Dermis blood vessel endothelial cell (primary cell): ENCODE measurements at regions not wholly inside any gene's neighbourhood (a gene's known extent, or its start where the extent isn't known, plus 50 kb on each side); places are given as distances from the start of the nearest gene placed in this dataset.

Experiments used
- DNase-seq: peaks from one replicate; pipeline ENCODE4 v3.0.0; 2010

DNA sequence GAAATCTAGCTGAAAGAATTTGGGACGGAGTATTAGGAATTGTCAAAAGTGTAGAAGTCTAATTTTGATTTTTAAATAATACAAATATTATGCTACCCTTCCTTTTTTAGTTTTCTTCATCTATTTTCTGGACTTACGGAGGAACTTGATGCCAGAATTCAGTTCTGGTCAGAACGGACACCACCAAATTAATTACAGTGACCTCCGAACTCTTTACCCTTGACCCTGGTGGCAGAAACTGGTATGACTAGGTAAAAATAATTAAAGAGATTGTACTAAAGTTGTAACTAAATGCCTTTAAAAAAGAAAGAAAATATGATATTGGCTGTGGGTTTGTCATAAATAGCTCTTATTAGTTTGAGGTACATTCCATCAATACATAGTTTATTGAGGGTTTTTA, 751.1 kb upstream of the MAP3K7 start:
- DNase-seq = no peak

DNA sequence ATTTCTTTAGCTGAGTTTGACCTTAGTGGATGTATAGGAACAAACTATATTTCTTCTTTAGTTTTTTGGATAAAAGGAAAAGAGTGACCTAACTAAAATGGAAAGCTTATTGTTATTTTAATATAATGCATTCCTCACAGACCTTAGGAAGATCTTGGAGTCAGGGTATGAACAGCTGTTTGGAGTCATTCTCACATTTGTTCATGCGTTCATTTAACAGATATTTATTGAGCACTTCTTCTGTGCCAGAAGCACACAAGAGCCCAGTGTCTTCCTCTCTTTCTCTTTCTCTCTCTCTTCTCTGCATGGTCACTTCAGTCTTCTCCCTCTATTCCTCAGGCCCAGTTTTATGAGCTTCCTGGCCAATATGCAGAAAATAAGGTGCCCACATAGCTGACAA, 744.0 kb upstream of the MAP3K7 start:
- no peak for DNase-seq

DNA sequence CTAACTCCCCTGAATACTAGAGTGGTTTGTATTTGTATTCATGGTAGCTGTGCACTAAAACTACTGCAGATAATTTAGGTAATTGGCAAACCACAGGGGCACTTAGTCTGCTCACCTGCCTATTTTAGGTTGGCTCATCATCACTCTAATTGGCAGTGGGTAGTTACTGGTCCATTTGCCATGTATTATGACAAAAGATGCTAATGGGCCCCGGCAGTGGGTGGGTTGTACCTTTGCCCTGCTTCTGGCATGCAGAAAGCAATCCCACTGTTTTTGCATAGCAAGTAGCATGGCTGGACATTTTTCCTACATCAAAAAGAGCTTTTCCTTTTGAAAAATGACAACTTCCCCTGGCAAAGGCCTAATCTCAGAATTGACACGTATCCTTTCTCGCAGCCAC, 741.4 kb upstream of the MAP3K7 start:
- DNase-seq = no peak

DNA sequence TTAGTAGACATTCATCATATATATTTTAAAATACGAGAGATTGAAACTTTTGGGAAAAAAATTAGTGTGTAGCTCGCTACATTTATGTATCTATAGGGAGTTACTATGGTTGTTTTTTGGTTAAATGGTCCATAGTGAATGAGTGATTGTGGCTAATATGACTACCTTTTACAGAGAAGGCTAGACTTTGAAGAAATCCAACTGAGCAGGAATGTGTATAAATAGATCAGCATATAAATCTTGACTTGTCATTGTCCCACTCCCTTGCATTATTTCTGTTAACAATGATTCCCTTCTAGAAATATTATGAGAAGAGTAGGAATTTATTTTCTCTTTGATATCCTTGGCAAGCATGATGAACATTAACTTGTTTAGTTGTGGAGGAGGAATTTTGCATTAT, 737.8 kb upstream of the MAP3K7 start:
- no peak for DNase-seq

DNA sequence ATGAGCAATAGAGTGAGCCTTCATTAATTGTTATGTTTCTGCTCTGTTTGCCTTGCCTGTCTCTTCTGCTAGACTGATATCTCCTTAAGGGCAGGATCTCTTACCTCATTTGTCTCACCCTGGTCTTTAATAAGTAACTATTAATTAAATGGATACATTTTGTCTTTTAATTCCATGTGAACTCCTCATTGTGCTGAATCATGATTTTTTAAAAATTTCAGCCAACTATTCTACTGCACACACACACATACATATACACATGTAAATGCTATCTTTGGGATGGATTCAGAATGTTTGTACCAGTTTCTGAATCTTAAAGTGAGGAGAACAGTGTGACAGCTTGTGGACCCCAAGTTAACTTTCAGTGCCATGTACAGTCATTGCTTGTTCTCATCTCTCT, 731.1 kb upstream of the MAP3K7 start:
- DNase-seq = no peak

DNA sequence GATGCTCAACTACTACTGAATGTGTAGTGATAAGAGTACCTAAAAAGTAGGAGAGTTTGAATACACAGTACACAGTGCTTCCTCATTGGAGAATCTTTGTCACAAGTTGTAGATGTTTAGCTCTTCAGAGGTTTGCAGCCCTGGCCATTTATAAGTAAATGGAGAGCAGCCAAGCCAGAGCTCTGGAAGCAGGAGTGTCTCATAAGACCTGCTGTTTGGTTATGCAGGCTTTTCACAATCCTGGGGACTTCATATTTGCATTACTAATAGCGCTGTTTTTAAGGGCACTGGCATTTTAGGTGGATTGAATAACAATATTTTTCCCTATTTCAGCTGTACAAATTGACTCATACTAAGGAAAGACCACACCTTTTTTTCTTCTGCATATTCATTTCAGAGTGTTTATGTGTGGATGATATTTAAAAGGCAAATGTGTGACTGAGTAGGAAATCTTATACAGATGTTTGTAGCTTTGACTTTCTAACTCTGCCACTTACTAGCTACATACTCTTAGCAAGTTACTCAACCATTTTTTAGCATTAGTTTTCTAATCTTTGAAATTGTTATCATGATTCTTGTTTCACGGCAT, 730.5 kb upstream of the MAP3K7 start:
- DNase-seq = no peak

DNA sequence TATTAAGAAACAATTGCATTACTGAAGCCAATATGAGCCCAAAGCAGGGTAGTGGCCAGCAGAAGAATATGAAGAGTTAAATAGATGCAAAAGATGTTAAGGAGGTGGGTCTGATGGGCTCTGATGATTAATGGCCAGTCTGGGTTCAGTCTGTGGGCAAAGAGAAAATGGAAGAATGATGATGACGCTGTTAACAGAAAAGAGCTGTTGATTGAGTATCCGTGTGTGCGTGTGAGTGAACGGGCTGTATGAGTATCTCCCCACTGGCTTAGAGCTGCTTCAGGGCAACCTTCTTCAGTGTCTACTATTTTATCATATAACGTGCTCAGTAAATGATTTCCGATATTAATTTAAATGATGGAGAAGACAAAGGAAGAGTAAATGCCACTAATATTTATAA, 723.3 kb upstream of the MAP3K7 start:
- no peak for DNase-seq

DNA sequence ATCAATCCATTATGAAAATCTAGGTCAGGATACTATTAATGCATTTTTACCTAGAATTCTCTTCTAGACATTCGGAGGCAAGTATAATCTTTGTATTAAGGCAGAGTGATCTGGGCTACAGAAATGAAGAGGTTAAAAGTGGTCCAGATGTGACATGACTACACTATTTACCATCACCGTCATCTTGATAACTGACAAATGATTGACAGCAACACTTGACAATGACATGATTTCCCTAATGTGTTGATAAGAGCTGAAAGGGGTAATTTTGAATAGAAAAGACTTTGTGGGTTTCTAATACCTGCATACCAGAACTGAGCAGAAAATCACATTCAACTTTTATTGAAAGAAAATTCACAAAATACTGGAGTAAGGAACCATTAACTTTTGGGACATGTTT, 718.9 kb upstream of the MAP3K7 start:
- no peak for DNase-seq

DNA sequence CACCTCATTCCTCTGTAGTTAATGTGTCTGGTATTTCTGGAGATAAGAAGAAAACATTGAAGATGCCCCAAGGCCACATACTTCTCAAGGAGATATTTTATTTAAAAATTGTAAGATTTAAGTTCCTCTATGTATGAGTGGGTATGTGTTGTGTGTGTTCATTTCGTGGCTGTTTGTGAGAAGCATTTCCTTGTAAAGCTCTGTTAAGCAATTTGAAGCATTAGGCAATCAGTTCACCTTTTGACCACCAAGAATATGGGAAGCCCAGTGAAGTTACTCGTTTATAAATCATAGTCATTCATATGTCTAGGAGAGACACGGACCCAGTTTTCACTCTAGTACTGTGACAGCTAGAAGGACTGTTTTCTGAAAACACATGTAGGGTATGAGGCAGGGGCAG, 717.6 kb upstream of the MAP3K7 start:
- no peak for DNase-seq

DNA sequence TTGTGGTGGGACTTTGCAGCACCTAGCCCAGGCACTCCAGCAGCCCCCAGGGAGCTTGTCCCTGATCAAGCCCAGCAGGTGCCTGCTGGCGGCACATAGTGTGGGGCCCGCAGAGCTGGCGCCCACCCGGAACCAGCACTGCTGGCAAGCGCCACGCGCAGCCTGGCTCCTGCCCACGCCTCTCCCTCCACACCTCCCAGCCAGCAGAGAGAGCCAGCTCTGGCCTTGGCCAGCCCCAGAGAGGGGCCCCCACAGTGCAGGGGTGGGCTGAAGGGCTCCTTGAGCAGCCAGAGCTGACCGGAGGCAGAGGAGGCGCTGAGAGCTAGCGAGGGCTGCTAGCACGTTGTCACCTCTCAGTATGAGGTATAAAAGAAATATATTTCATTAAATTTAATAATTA, 716.5 kb upstream of the MAP3K7 start:
- no peak for DNase-seq

DNA sequence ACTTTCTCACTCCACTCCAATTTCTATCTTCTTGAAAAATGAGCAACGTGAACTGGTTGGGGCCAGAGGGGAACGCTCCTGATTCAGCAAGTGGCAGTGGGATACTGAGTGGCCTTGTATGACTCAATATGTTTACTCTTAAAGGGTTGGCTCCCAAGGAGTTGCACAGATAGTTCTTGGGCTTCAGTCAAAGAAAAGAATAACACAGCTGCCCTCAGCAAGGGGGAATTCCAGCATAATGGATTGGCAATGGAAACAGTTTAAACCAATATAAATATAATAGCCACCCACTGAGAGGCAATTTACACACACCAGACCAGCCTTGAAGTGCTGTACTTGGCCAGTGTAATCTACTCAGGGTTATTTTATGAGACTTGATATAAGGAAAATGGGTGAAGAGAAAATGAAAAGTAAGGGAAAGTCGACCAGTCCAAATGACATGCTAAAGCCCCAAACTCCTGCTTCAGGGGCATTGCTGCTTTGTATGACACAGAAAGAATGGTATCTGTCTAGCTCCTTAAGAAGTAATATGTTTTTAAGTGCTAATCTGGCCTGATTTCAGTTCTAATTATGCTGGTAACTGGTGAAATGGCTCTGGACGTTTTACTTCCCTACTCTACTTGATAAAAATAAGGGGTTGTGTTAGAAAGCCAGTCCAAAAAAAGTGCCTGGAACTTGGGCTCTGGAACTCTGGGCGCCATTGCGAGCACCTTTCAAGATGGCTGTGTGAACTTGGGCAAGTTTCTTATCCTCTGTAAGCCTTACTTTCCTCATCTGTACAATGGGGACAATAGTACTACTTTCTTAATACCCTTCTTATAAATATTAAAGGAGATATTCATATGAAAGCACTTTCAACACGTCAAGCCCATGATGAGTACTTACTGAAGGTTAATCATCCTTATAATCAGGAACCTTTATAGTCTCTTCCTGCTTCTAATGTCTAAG, 712.9 kb upstream of the MAP3K7 start:
- no peak for DNase-seq

DNA sequence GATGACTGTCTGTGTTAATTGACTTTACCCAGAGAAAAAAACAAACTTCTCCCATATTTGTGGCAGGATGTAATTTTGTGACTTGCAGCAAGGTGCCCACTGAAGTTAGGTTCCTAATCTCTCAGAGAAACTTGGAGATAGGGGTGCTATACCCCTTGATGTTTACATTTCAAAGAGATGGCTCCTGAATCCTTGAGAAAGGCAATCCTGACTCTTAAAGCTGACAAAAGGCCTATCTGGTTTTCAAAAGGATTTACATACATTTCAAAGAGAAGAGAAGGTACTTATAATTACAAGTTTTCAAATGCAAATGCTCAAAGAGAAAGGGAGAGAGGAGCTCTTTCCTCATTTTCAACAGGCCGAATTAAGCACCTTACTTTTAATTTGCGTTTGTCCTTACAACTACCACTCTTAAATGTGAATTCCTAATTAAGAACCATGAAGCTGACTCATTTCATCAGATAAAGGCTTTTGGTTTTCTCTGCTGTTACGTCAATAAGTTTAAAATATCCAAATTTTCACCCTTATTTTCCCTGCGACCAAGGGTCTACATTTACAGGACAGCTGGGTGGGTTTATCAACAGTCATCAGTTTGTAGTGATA, 711.8 kb upstream of the MAP3K7 start:
- no peak for DNase-seq

DNA sequence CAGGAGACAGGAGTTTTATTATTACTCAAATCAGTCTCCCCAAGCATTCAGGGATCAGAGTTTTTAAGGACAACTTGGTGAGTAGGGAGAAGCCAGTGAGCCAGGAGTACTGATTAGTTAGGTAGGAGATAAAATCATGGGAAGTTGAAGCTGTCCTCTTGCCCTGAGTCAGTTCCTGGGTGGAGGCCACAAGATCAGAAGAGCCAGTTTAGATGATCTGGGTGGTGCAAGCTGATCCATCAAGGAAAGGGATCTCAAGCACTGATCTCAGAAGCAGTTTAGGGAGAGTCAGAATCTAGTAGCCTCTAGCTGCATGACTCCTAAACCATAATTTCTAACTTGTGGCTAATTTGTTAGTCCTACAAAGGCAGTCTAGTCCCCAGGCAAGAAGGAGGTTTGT, 706.5 kb upstream of the MAP3K7 start:
- DNase-seq = no peak

DNA sequence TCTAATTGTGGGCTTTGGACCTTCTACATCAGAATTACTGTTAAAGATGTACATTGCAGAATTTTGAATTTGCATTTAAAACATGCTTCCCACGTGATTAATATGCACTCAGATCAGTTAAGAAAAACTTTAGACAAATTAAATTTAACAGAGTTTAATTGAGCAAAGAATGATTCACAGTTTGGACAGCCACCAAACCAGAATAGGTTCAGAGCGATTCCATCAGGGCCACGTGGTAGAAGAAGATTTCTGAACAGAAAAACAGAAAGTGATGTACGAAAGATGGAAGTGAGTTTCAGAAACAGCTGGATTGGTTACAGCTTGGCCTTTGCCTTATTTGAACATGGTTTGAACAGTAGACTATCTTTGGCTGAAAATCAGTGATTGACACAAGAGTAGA, 704.2 kb upstream of the MAP3K7 start:
- no peak for DNase-seq

DNA sequence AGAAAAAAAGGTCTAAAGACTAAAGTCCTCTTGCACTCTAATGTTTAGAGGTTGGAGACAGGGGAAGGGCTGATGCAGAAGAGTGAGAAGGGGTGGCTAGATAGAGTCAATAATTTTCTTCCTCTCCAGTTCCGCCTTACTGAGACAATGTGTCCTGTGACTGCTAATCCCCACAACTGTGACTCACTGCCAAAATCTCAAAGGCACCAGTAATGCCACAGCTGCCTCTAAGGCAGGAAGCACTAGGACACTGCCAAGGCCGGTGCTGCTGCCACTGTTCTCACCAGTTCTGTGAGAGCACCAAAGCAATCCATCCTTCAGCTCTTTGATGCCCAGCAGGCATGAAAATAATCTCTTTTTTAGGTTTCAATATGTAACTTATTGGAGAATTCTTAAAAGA, 701.9 kb upstream of the MAP3K7 start:
- no peak for DNase-seq

DNA sequence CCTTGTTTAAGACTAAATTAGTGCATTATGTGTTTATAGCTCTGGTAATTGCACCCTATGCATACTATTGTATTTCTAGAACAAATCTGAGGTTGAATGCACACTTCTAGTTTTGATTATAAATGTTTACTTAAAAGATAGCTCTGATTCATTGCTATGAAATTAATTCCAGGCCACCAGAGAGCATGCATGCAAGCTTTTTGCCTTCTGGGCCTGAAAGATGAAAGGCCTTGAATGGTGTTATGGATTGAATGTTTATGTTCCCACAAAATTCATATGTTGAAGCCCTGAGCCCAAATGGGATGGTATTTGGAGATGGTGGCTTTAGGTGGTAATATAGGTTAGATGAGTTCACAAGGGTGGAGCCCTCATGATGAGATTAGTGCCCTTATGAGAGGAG, 695.0 kb upstream of the MAP3K7 start:
- DNase-seq = no peak

DNA sequence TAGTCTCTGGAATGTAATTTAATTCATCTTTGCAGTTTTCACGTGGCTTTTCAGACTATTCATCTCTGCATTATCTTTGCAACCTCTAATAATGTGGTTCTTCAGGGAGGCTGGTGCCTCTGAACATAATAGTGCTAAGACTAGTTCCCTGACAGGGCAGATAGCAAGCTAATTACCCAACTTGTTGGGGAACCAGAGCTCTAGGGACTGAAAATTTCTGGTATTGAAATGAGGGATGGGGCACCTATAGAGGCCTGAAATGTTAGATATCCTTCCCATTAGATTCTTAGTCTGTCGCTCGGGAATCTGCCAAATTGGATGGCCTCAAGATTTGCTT, 693.6 kb upstream of the MAP3K7 start:
- DNase-seq = no peak

DNA sequence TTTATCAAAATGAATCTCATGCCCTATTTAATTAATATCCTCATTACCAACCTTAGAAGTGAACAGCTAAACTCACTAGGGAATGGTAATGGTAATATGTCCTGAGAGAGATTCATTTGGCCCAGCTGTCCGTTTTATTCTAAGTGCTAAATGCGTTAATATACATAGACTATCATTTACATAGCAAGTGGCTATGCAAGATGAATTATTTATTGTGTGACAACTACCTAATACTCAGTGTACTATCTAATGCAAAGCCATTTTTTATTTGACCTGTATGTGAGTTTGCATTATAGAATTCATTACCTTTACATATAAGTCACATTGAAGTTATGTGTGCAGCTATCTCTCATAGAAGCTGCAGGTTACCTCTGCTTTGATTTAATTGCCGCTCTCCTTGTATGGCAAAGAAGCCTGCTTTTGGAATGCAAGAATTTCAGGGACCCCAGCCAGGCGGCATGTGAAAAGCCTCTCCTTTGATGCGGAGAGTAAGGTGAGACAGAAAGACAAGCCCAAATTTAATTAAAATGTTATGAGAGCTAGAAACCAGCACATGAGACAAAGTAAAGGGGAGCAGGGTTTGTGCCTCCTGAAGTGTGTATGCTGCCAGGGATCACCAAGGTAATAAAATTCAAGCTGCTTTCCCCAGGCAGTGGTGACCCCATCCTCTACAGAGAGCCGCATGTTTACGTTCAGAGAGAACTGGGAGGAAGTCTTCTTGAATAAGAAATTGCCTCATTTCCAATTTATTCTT, 693.0 kb upstream of the MAP3K7 start:
- no peak for DNase-seq

DNA sequence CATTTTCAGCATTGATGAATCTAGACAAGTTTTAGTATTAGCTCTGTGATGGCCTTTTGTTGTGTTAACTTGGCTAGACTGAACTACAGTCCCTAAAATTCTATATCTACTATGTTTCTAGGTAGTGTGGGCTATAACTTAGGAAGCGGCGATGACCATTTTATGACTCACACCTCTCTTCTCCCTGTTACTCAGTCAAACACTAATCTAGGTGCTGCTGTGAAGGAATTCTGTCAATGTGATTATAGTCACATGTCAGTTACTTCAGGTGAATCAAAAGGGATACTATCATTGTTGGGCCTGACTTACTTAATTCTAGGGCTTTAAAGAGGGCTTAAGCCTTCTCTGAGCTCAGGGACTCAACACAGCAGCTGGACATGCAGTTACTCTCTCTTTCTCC, 691.5 kb upstream of the MAP3K7 start:
- DNase-seq = no peak

DNA sequence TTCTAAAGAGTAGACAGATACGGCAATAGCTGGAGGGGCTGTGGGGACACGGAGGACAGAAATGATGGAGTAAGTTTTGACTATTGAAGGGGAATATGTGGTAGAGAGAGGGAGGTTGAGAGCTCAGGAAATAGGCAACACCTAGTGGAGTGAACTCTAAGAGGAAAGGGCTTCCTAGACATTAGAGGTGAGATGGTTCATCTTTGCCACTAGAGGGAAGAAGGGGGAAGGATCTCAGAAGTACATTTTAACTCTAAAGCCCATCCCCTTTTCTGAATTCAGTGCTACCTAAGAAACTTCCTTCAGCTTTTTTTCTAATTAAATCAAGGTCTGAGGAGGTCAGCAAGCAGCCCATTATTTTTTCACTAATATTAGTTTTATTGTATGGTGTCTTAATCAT, 689.4 kb upstream of the MAP3K7 start:
- peak; percentile 8 for DNase-seq

DNA sequence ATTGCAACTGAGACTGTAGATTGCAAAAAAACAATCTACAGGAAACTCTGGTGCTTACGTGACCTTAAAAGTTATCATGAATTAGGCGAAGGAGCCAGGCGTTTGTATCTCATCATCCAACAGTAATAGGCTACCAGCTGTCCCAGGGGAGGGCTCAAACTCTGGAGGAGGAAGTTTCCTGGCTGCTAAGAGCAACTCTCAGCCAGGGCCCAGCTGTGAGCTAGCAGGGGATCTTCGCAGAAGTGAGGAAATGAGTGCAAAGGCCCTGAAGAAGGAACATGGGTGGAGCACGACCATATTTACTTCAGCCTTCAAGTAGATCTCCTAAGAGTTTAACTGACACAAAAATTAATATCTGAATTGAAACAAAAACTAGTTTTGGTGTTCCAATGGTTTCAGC, 686.9 kb upstream of the MAP3K7 start:
- no peak for DNase-seq

DNA sequence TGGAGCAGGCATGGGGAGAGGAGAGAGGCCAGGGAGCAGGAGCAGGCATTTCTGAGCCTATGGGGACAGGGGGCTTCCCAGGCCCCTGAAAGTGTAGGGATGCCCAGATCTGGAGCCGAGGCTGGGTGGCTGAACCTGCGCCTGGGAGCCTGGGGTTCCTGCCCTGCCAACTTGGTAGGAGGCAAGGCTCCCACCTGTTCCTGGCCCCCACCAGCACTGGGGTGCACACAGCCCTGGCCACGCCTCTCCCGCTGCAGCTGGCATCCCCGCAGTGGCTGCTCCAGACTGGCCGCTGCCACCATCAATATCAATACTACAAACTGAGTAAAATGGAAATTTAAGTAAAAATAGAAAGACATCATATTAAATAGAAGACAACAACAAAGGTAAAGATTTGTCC, 684.9 kb upstream of the MAP3K7 start:
- no peak for DNase-seq

DNA sequence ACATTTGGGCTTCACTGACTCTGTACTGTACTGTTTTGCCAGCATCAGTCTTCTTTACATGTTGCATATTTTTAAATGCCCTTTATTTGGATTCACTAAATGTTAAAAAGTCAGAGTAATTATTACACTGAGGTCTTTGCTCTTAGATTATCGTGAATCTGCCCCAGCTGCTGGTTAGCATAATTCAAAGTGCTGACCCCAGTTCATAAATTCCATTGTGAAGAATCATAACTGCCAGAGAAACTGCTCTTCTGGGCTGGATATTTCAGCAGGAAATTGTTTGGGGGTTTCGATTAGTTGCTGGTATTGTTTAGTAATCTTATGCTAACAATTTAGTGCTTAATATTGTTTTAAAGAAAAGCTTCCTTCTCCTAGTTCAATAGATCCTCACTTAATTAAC, 682.1 kb upstream of the MAP3K7 start:
- no peak for DNase-seq

DNA sequence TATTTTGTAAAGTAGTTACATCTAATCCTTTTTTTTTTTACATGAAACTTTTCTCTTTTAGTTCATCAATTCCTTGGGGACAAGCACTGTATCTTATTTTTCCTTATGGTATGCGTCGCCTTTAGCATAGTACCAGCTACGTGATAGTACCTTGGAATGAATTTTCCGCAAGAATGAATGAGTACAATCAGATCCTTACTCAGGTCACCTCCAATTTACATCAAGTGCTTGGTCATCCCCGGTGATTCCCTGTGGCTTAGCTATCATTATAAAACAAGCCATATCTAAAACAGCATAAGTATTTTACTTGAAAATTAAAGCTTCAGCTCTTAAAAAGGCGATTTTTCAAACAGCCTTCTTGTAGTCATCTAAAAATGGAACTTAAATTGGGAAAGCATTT, 680.4 kb upstream of the MAP3K7 start:
- DNase-seq = no peak
